HFFc6 (cell line): ENCODE measurements at regions not wholly inside any gene's neighbourhood (a gene's known extent, or its start where the extent isn't known, plus 50 kb on each side); places are given as distances from the start of the nearest gene placed in this dataset.
"Not testable (repeated sequence)": the region's sequence is repeated elsewhere in the genome, so short reads cannot be mapped to it uniquely, and the experiment has no call there.

Experiments
- DNase-seq: peaks from one replicate; pipeline ENCODE4 v3.0.0-alpha.2; 2018
- H3K27ac Mint-ChIP-seq: 2 replicates; pipeline ENCODE4 v1.8.0; 2020; ENCODE audit warnings: mild to moderate bottlenecking, mixed read lengths
- H3K27me3 Mint-ChIP-seq: 2 replicates; pipeline ENCODE4 v1.8.0; 2021; ENCODE audit warnings: mild to moderate bottlenecking, moderate library complexity, mixed read lengths; ENCODE audit not compliant: insufficient read depth
- H3K36me3 Mint-ChIP-seq: 2 replicates; pipeline ENCODE4 v1.8.0; 2021; ENCODE audit warnings: low read depth, mixed read lengths
- H3K4me1 Mint-ChIP-seq: 2 replicates; pipeline ENCODE4 v1.8.0; 2020; ENCODE audit warnings: low read depth, mixed read lengths
- H3K4me3 Mint-ChIP-seq: 2 replicates; pipeline ENCODE4 v1.8.0; 2020; ENCODE audit warnings: mild to moderate bottlenecking, moderate library complexity, mixed read lengths
- H3K9me3 Mint-ChIP-seq: 2 replicates; pipeline ENCODE4 v1.8.0; 2020; ENCODE audit warnings: mild to moderate bottlenecking, mixed read lengths
- TF ChIP-seq, protein P1 (sequence below): fragments of 200-600 bp; sonication (generic); IDR thresholded peaks from 2 replicates; pipeline ENCODE4 v1.5.0; 2021; ENCODE audit warnings: antibody characterized with exemption, mild to moderate bottlenecking

DNA sequence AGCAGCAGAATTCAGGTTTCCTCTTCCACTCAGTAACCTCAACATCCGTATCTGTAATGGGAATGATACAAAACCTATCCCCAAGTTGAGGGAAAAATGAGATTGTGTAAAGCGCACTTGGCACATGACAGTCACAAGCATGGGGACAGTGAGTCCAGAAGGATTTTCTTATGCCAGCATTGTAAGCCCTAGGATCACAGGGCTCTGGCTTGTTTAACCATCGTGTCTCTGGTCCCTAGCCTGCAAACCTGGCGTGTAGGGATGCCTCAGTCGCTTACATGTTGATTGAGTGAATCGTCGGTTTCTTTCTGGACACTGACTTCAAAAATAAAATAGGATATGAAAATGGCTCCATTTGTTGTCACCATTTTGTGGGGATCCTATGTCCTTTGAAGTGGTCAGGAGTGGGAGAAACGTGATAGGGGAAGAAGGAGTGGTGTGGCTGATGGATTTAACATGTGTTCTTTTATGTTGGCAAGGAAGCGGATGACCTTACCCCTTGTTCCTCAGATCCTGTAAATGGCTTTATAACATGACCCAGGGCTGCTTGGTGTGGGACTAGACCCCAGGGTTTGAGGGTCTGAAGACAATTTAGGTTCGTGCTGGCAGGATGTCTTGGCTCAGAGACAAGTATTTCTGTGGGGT lies 193.3 kb downstream of the NPIPA7 start:
- not testable (repeated sequence) for H3K27ac Mint-ChIP-seq, H3K4me3 Mint-ChIP-seq, H3K36me3 Mint-ChIP-seq, H3K9me3 Mint-ChIP-seq, H3K27me3 Mint-ChIP-seq, DNase-seq, H3K4me1 Mint-ChIP-seq

DNA sequence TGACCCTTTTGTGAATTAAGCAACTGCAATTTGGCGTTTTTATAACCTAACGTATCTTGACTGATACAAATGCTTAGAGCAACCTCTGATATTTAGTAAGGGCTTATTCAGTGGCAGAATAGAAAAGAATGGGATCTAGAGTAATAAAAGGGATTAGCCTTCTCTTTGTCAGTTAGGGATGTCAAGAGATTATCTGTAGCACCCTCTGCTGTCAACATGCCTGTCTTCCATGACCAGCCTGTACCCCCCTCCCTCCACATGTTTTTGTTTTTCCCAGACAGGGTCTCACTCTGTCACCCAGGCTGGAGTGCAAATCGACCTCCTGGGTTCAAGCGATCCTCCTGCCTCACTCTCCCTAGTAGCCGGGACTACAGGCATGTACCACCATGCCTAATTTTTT lies 198.1 kb downstream of the NPIPA7 start:
- not testable (repeated sequence) for H3K36me3 Mint-ChIP-seq, H3K9me3 Mint-ChIP-seq, DNase-seq, H3K4me1 Mint-ChIP-seq, H3K27ac Mint-ChIP-seq, H3K4me3 Mint-ChIP-seq, H3K27me3 Mint-ChIP-seq

DNA sequence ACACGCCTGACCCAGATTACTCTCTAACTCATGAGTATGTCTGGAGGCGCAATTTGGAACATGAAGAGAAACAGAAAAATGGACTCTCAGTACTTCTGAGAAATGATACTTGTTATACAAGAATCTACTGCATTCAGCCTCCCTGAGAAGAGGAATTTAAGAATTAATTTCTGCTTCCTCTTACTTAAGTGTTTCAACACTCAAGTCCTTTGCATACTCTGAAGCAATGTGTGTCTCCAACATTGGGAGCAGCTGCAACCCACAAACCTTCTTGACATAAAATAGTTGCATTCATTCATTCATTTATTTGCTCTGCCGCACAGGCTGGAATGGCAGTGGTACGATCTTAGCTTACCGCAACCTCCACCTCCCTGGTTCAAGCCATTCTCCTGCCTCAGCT lies 199.8 kb downstream of the NPIPA7 start:
- H3K36me3 Mint-ChIP-seq: no peaks in the 10 kb centered on the region
- peaks cover 1% of the 10 kb centered on the region; the same call in 1 of the 2 replicates for H3K27me3 Mint-ChIP-seq
- no peak overlapping the region for H3K27ac Mint-ChIP-seq
- no peaks in the 10 kb centered on the region for H3K4me1 Mint-ChIP-seq
- H3K4me3 Mint-ChIP-seq: no peak overlapping the region
- no peak for DNase-seq
- TF ChIP-seq, protein P1, sequence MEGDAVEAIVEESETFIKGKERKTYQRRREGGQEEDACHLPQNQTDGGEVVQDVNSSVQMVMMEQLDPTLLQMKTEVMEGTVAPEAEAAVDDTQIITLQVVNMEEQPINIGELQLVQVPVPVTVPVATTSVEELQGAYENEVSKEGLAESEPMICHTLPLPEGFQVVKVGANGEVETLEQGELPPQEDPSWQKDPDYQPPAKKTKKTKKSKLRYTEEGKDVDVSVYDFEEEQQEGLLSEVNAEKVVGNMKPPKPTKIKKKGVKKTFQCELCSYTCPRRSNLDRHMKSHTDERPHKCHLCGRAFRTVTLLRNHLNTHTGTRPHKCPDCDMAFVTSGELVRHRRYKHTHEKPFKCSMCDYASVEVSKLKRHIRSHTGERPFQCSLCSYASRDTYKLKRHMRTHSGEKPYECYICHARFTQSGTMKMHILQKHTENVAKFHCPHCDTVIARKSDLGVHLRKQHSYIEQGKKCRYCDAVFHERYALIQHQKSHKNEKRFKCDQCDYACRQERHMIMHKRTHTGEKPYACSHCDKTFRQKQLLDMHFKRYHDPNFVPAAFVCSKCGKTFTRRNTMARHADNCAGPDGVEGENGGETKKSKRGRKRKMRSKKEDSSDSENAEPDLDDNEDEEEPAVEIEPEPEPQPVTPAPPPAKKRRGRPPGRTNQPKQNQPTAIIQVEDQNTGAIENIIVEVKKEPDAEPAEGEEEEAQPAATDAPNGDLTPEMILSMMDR: no peak
- H3K9me3 Mint-ChIP-seq: no peaks in the 10 kb centered on the region

DNA sequence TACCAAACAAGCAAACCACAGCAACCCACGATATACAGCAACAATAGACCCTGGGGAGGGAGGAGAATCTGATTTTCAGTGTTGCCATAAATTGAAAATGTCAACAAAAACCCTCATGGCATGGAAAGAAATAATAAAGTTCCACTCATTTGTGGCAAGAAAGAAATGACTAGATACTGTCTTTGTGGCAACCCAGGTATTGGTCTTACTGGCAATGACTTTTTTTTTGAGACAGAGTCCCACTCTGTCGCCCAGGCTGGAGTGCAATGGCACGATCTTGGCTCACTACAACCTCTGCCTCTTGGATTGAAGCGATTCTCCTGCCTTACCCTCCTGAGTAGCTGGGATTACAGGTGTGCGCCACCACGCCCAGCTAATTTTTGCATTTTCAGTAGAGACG lies 204.0 kb downstream of the NPIPA7 start:
- H3K36me3 Mint-ChIP-seq, DNase-seq, H3K4me1 Mint-ChIP-seq, H3K9me3 Mint-ChIP-seq, H3K27ac Mint-ChIP-seq, H3K27me3 Mint-ChIP-seq, H3K4me3 Mint-ChIP-seq: not testable (repeated sequence)

DNA sequence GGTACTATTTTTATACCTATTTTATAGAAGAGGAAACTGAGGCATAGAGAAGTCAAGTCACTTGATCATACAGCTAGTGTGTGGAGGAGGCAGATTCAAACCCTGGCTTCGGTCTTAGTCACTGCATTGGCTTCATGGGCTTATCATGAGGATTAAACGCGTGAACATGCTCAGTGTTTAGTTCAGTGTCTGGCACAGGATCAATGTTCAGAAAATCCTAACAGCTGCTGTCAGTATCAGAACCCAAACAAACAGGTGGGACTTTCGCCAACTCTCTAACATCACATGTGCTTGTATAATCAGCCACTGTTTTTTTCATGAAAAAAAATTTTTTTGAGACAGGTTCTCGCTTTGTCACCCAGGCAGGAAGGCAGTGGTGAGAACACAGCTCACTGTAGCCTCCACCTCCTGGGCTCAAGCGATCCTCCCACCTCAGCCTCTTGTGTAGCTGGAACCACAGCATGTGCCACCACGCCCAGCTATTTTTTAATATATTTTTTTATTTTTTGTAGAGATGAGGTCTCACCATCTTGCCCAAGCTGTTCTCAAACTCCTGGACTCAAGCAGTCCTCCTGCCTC lies 207.2 kb downstream of the NPIPA7 start:
- not testable (repeated sequence) for DNase-seq, H3K4me3 Mint-ChIP-seq, H3K36me3 Mint-ChIP-seq, H3K27me3 Mint-ChIP-seq, H3K4me1 Mint-ChIP-seq, H3K27ac Mint-ChIP-seq, H3K9me3 Mint-ChIP-seq

DNA sequence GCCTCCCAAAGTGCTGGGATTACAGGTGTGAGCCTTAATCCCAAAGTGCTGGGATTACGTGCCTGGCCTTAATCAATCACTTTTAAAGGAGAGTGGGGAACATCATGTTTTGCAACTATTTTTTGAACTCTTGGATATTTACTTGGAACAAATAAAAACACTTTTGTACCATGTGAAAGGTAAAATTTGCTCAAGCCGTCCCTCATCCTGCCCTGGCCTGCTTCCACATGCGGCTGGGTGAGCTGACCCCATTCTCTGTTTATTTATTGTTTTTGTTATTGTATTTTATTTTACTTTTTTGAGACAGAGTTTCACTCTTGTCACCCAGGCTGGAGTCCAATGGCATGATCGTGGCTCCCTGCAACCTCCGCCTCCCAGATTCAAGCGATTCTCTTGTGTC lies 208.0 kb downstream of the NPIPA7 start:
- not testable (repeated sequence) for H3K4me1 Mint-ChIP-seq, H3K4me3 Mint-ChIP-seq, H3K27ac Mint-ChIP-seq, DNase-seq, H3K9me3 Mint-ChIP-seq, H3K36me3 Mint-ChIP-seq, H3K27me3 Mint-ChIP-seq

DNA sequence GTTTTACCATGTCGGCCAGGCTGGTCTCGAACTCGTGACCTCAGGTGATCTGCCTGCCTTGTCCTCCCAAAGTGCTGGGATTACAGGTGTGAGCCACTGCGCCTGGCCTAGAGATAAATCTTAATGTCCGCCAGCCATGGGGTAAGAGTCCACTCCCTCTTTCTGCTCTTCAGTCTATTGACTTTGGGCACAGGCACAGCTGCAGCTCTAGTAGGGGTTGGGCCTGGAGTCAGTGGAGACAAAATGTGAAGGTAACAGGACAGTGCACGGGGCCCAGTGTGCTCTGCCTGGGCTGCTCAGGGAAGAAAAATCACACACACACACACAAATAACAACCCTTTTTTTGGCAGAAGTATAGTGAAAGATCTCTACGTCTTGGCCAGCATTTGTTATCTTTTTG lies 209.5 kb downstream of the NPIPA7 start:
- not testable (repeated sequence) for H3K9me3 Mint-ChIP-seq, H3K27ac Mint-ChIP-seq, H3K36me3 Mint-ChIP-seq, H3K4me3 Mint-ChIP-seq, DNase-seq, H3K4me1 Mint-ChIP-seq, H3K27me3 Mint-ChIP-seq

DNA sequence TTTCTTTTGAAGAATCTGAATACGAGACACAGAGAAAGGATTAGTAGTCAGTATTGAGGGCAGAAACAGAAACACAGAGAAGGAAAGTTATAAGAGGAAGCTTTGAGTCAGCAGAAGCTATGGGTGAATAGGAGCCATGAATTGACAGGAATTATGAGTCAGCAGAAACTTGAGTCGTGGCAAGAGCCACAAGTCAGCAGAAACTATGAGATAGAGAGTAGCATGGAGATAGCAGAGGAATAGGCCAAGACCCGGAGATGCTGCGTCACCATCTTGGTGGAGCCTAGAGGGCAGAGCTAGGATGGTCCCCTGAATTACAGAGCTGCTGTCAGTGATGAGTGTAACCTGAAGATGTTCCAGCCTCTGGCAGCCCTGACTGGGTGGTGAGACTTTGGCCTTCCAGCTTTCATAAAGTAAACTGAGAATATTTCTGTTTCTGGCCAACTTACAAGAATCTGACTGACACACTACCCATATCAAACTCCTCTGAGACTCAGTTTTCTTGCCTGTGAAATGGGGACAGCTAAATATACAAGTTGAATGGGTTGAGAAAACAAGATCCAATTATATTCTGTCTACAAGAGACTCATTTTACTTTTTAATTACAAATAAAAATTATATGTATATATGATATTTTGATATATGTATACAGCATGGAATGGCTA lies 211.8 kb downstream of the NPIPA7 start:
- DNase-seq, H3K9me3 Mint-ChIP-seq, H3K4me3 Mint-ChIP-seq, H3K4me1 Mint-ChIP-seq, H3K27me3 Mint-ChIP-seq, H3K36me3 Mint-ChIP-seq: not testable (repeated sequence)
- peak overlapping the region; percentile 42; the same call in 1 of the 2 replicates for H3K27ac Mint-ChIP-seq

DNA sequence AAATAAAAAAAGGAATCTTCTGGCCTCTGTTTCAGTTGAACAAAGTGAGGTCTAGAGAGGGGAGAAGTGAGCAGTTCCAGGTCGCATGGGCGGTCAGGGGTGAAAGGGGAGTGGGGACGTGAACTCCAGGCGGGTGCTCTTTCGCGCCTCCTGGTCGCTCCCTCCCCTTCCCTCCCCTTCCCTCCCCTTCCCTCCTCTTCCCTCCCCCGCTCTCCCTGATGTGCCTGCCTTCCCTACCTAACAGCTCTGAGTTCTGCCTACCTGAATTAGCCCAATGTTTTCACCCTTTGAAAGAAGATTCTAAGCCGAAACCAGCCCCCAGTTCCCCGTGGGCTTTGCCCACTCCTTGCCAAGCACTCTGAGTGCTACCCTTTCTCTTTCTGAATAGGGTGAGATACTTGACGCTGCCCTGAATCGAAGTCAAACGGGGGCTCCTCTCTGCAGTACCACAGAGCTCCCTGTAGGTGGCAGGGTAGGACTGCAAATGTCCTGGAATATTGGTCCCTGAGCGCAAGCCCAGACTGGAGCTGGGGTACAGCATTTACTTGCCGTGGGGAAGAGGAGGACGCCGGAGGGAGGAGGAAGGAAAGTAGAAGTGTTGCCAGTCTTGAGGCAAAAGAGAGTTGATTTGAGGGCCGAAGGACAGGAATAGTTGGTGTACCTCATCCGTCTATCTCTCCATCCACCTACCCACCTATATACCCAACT lies 214.4 kb downstream of the NPIPA7 start:
- H3K36me3 Mint-ChIP-seq, H3K4me1 Mint-ChIP-seq, H3K27me3 Mint-ChIP-seq, H3K27ac Mint-ChIP-seq, H3K9me3 Mint-ChIP-seq: not testable (repeated sequence)
- H3K4me3 Mint-ChIP-seq: peak overlapping the region; percentile 73
- DNase-seq: peak; percentile 15
- TF ChIP-seq, protein P1: peak; percentile 78

DNA sequence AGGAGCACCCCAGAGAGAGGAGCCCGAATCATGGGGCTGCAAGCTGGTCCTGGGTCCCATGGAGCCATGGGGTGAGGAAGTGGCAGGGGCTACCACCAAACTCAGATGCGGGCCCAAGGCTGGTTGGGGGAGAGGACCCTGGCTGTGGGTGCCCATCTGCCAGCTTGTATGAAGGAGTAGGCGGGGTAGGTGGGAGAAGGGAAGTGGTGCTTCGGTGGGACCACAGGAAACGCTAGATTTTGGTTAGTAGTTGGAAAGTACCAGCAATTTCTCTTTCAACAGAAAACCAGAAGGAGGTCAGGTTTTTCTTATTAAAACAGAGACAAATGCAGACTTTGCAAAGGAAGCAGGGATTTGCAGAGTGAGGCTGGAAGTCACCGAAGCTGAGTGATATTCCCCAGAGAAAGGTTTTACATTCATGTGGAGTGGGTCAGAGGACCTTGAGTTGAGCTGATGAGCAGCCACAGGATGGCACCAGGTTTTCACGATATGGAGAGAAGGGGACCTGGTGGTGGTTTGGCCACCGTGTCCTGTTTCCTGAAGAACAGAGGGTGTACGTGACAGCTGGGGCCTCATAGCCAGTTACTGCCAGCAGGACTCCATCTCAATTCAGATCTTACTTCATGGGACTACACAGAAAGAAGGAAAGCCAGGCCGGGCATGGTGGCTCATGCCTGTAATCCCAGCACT lies 216.2 kb downstream of the NPIPA7 start:
- not testable (repeated sequence) for H3K9me3 Mint-ChIP-seq, H3K36me3 Mint-ChIP-seq, H3K27me3 Mint-ChIP-seq, DNase-seq, H3K4me3 Mint-ChIP-seq, H3K27ac Mint-ChIP-seq, H3K4me1 Mint-ChIP-seq

DNA sequence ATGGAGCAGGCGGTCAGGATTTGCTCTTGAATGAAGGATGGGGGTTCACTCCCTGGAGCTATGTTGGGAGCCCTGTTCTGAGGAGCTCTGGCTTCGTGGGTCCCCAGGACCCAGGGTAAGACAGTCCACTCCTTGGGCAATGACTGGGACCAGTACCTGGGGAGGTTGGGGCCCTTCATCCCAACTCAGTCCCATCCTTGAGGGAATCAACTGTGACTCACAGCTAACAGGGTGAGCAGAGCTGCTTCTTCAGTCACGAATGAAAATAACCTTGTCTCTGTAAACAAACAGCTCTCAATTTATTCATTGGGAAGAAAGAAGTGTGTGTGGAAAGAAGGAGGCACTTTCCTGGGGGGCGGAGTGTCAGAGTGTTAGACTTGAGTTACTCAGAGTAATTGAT lies 222.3 kb downstream of the NPIPA7 start:
- H3K36me3 Mint-ChIP-seq, H3K27me3 Mint-ChIP-seq, H3K9me3 Mint-ChIP-seq, H3K27ac Mint-ChIP-seq, H3K4me3 Mint-ChIP-seq, H3K4me1 Mint-ChIP-seq, DNase-seq: not testable (repeated sequence)
